ENCODE measurements at regions not wholly inside any gene's neighbourhood (a gene's known extent, or its start where the extent isn't known, plus 50 kb on each side); places are given as distances from the start of the nearest gene placed in this dataset.

DNA sequence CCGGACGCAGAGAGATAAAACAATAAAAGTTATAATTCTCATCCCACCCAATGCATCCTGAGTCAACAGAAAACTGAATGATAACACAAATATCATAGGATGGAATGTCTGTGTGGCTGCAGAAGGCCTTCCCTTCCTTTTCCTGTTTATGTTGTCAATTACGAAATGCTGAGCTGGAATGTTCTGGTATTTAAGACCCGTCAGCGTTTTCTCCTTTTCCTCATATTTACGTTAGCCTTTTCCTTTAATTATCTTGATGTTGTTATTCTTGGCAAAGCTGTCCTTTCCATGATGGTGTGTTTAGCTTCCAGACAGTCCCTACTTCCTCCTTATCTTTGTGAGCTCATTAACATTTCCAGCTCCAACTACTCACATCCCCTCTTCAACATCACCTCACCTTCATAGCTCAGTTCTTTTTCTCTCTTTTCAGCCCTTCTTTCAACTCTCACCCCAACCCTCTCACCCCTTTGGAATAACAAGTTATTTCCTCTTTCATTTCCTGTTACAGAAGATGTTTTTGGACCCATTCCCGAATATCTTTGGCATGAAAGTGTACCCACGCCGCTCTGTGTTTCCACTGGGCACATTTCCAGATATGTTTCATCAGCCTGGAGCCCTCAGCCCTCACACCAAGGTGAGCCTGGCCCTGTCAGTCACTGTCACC is 221.6 kb downstream of the NR2F1-AS1 start:
- Histone ChIP-seq H4K20me1 (ENCODE audit: control insufficient read depth, insufficient read depth, low read length, poor library complexity, severe bottlenecking) (no peaks in the 10 kb centered on the region), H3K36me3 (replicated peaks in 1 of 2; ENCODE audit: control extremely low read depth in 1 of 2, control insufficient read depth in 1 of 2, extremely low read depth in 1 of 2, insufficient read depth in 2 of 2, low read length in 1 of 2) (no peaks in the 10 kb centered on the region), H3K4me1 (ENCODE audit: control insufficient read depth in 2 of 2, insufficient read depth in 2 of 2, low read length in 2 of 2) (no peaks in the 10 kb centered on the region), H2AFZ (ENCODE audit: insufficient read depth, low read depth, low read length, poor library complexity, severe bottlenecking) (no peak overlapping the region), H3K9ac (ENCODE audit: low read length) (no peak overlapping the region), H3K27me3 (replicated peaks in 1 of 4; ENCODE audit: control extremely low read depth in 1 of 4, control insufficient read depth in 3 of 4, insufficient read depth in 4 of 4, low read length in 3 of 4) (no peaks in the 10 kb centered on the region), H3K4me2 (replicated peaks; ENCODE audit: low read depth, low read length, poor library complexity, severe bottlenecking) (no peak overlapping the region), H3K79me2 (ENCODE audit: control insufficient read depth, insufficient read depth, low read length) (no peaks in the 10 kb centered on the region), H3K4me3 (ENCODE audit: control extremely low read depth in 1 of 5, extremely low read depth in 1 of 5, insufficient read depth in 1 of 5, low read depth in 2 of 5, low read length in 4 of 5) (no peak overlapping the region), H3K27ac (ENCODE audit: low read length in 2 of 2) (no peak overlapping the region), H3K9me3 (ENCODE audit: control extremely low read depth in 1 of 3, control insufficient read depth in 2 of 3, insufficient read depth in 1 of 3, low read length in 2 of 3) (peaks cover 0 to 3% (median 0%) of the 10 kb centered on the region in 3 donors)
- DNase-seq (no peak), ATAC-seq (ENCODE audit: low read depth) (no peak)
- no peak overlapping the region for H3K4me3 Mint-ChIP-seq
- CTCF ChIA-PET = no interaction called here
- no peaks in the 10 kb centered on the region for H3K9me3 Mint-ChIP-seq (ENCODE audit: insufficient read depth)
- 43% methylated on average over 3 of the region's 9 CpGs for WGBS (ENCODE audit: insufficient coverage)
- POLR2A ChIA-PET = no interaction called here
- no peaks in the 10 kb centered on the region for H3K27me3 Mint-ChIP-seq
- no peaks in the 10 kb centered on the region for H3K4me1 Mint-ChIP-seq
- intact Hi-C loops (cut with micrococcal nuclease) = no loop called here
- TF ChIP-seq CTCF (IDR thresholded peaks at IDR 0.05) = no peak
- no peak for TF ChIP-seq EZH2 (IDR thresholded peaks at IDR 0.05; ENCODE audit: borderline replicate concordance, insufficient read depth, low read depth, low read length, poor library complexity, severe bottlenecking)
- H3K27ac Mint-ChIP-seq = no peak overlapping the region

GRCh38 chr5:93358176-93358575 is 222.8 kb downstream of the NR2F1-AS1 start:
- no CpG with 5 or more reads among the region's 1 CpG for WGBS (ENCODE audit: insufficient coverage)
- H3K79me2 ChIP-seq (ENCODE audit: control insufficient read depth, insufficient read depth, low read length) = no peaks in the 10 kb centered on the region
- ChIA-PET POLR2A (no interaction called here), CTCF (no interaction called here)
- no peaks in the 10 kb centered on the region for H3K27me3 Mint-ChIP-seq
- no peak overlapping the region for H3K4me2 ChIP-seq (replicated peaks; ENCODE audit: low read depth, low read length, poor library complexity, severe bottlenecking)
- no peak overlapping the region for H2AFZ ChIP-seq (ENCODE audit: insufficient read depth, low read depth, low read length, poor library complexity, severe bottlenecking)
- H3K27ac Mint-ChIP-seq = no peak overlapping the region
- TF ChIP-seq CTCF (IDR thresholded peaks at IDR 0.05) = no peak
- TF ChIP-seq EZH2 (IDR thresholded peaks at IDR 0.05; ENCODE audit: borderline replicate concordance, insufficient read depth, low read depth, low read length, poor library complexity, severe bottlenecking) = no peak
- no peaks in the 10 kb centered on the region for H3K4me1 ChIP-seq (ENCODE audit: control insufficient read depth in 2 of 2, insufficient read depth in 2 of 2, low read length in 2 of 2)
- no peak overlapping the region for H3K9ac ChIP-seq (ENCODE audit: low read length)
- no peaks in the 10 kb centered on the region for H3K36me3 ChIP-seq (replicated peaks in 1 of 2; ENCODE audit: control extremely low read depth in 1 of 2, control insufficient read depth in 1 of 2, extremely low read depth in 1 of 2, insufficient read depth in 2 of 2, low read length in 1 of 2)
- intact Hi-C loops (cut with micrococcal nuclease) = no loop called here
- H3K27me3 ChIP-seq (replicated peaks in 1 of 4; ENCODE audit: control extremely low read depth in 1 of 4, control insufficient read depth in 3 of 4, insufficient read depth in 4 of 4, low read length in 3 of 4) = no peaks in the 10 kb centered on the region
- no peak overlapping the region for H3K27ac ChIP-seq (ENCODE audit: low read length in 2 of 2)
- DNase-seq (no peak), ATAC-seq (ENCODE audit: low read depth) (no peak)
- H3K4me1 Mint-ChIP-seq = no peaks in the 10 kb centered on the region
- H4K20me1 ChIP-seq (ENCODE audit: control insufficient read depth, insufficient read depth, low read length, poor library complexity, severe bottlenecking) = no peaks in the 10 kb centered on the region
- peaks cover 0 to 3% (median 0%) of the 10 kb centered on the region in 3 donors for H3K9me3 ChIP-seq (ENCODE audit: control extremely low read depth in 1 of 3, control insufficient read depth in 2 of 3, insufficient read depth in 1 of 3, low read length in 2 of 3)
- H3K4me3 ChIP-seq (ENCODE audit: control extremely low read depth in 1 of 5, extremely low read depth in 1 of 5, insufficient read depth in 1 of 5, low read depth in 2 of 5, low read length in 4 of 5) = no peak overlapping the region
- H3K4me3 Mint-ChIP-seq = no peak overlapping the region
- H3K9me3 Mint-ChIP-seq (ENCODE audit: insufficient read depth) = no peaks in the 10 kb centered on the region

Measured in B cell (primary cell).